Thyroid gland (tissue), 4 donors: ENCODE measurements at regions not wholly inside any gene's neighbourhood (a gene's known extent, or its start where the extent isn't known, plus 50 kb on each side); places are given as distances from the start of the nearest gene placed in this dataset.

Experiments
- DNase-seq, 2 donors: peaks; one replicate each; pipeline ENCODE4 v3.0.0-alpha.2; 2019
- H3K27ac ChIP-seq, 3 donors: fragments of 200-600 bp; sonication (generic); 1 replicate in 2 of 3; 2 replicates in 1 of 3; pipeline ENCODE4 v1.5.1; 2016 to 2019; ENCODE audit warnings: mild to moderate bottlenecking in 1 of 3, moderate library complexity in 1 of 3
- H3K27me3 ChIP-seq: fragments of 200-600 bp; sonication (generic); one replicate; pipeline ENCODE4 v1.5.1; 2019
- H3K36me3 ChIP-seq, 2 donors: fragments of 200-600 bp; sonication (generic); one replicate each; pipeline ENCODE4 v1.5.1; 2016 to 2019
- H3K4me1 ChIP-seq, 2 donors: fragments of 200-600 bp; sonication (generic); one replicate each; pipeline ENCODE4 v1.5.1; 2017 to 2019
- H3K4me3 ChIP-seq, 3 donors: fragments of 200-600 bp; sonication (generic); replicated peaks in 1 of 3; 1 replicate in 2 of 3; 2 replicates in 1 of 3; pipeline ENCODE4 v1.5.1; 2016; ENCODE audit warnings: mild to moderate bottlenecking in 1 of 3
- H3K9me3 ChIP-seq: fragments of 200-600 bp; sonication (generic); one replicate; pipeline ENCODE4 v1.5.1; 2017
- POLR2A ChIP-seq, 2 donors: fragments of 450-650 bp; IDR thresholded peaks; one replicate each; pipeline ENCODE4 v1.6.1; 2017; ENCODE audit warnings: antibody characterized with exemption in 2 of 2, mild to moderate bottlenecking in 2 of 2, moderate library complexity in 1 of 2
- WGBS, 2 donors: methylation state at CpG; one replicate each; pipeline ENCODE4 v1.1.5; 2017; 5-methylcytosine and 5-hydroxymethylcytosine counted together
- intact Hi-C: fragments of 100-400 bp; cut with DNase I; formaldehyde crosslinking; loops from one replicate; pipeline ENCODE4 v1.15.1; 2023
- TF ChIP-seq, protein P1 (sequence below), 6 experiments: fragments of 200-600 bp in 3 of 6; fragments of 450-650 bp in 3 of 6; sonication (generic) in 3 of 6; IDR thresholded peaks; one replicate each; pipeline ENCODE4 v1.5.1; 2016 to 2019; ENCODE audit warnings: antibody characterized with exemption in 6 of 6, mild to moderate bottlenecking in 2 of 6, inconsistent platforms in 1 of 6, moderate library complexity in 1 of 6

- intact Hi-C loops, result no loop called here
- Histone ChIP-seq H3K27ac (no peak overlapping the region), H3K4me3 (no peak overlapping the region), H3K36me3 (no peaks in the 10 kb centered on the region), H3K27me3 (no peaks in the 10 kb centered on the region), H3K4me1 (no peaks in the 10 kb centered on the region), H3K9me3 (no peaks in the 10 kb centered on the region)
- TF ChIP-seq, protein P1, sequence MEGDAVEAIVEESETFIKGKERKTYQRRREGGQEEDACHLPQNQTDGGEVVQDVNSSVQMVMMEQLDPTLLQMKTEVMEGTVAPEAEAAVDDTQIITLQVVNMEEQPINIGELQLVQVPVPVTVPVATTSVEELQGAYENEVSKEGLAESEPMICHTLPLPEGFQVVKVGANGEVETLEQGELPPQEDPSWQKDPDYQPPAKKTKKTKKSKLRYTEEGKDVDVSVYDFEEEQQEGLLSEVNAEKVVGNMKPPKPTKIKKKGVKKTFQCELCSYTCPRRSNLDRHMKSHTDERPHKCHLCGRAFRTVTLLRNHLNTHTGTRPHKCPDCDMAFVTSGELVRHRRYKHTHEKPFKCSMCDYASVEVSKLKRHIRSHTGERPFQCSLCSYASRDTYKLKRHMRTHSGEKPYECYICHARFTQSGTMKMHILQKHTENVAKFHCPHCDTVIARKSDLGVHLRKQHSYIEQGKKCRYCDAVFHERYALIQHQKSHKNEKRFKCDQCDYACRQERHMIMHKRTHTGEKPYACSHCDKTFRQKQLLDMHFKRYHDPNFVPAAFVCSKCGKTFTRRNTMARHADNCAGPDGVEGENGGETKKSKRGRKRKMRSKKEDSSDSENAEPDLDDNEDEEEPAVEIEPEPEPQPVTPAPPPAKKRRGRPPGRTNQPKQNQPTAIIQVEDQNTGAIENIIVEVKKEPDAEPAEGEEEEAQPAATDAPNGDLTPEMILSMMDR (IDR thresholded peaks at IDR 0.05), result no peak
- TF ChIP-seq POLR2A (IDR thresholded peaks at IDR 0.05), result no peak
- no peak for DNase-seq
- WGBS, 2 donors, result 82 to 84% methylated on average over 4 of the region's 4 CpGs
Observed at GRCh38 chr2:122905431-122905830, 1119.7 kb upstream of the CNTNAP5 start.

DNA sequence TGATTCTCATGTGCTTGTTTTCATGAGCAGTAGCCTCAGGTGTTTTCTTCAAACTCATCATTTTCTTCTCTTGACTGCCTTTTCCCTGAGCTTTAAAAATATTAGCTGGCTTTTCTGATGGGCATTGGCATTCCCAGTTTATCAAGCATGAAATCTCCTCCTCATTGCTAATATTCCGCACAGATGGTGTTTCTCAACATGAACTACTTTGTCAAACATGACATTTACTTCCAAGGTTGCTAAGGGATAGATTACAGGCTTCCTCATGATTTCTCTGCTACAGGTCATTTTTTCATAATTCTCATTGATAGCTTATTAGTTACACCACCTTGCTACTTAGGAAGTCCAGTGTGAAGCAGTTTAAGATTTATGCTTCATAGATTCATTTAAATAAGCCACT is 1116.9 kb upstream of the CNTNAP5 start:
- intact Hi-C loops, result no loop called here
- no peaks in the 10 kb centered on the region for H3K9me3 ChIP-seq
- no peak overlapping the region for H3K4me3 ChIP-seq
- no peak for DNase-seq
- no peaks in the 10 kb centered on the region for H3K36me3 ChIP-seq
- TF ChIP-seq, protein P1 (IDR thresholded peaks at IDR 0.05), result no peak
- no peak for TF ChIP-seq POLR2A (IDR thresholded peaks at IDR 0.05)
- H3K4me1 ChIP-seq, result no peaks in the 10 kb centered on the region
- no peaks in the 10 kb centered on the region for H3K27me3 ChIP-seq
- no peak overlapping the region for H3K27ac ChIP-seq
- WGBS, 2 donors, result 91 to 92% methylated on average over 1 of the region's 1 CpG

DNA sequence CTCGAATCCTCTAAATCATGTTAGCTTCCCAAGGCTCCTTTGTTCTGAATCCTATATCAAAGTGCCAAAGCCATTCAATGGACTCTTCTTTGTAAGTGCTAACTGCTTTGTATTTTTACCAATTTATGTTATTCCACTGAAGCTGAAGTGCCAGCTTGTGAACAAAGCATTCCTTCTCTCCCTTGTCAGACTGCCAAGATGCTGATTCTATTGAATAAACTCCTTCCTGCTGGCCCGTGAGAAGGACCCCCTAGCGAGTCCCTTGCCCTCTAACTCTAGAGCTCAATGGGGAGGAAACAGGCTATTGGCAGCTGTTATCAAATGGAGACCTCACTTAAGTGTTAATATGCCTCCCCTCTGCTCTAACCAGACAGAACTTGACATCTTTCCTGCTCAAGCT is 1097.9 kb upstream of the CNTNAP5 start:
- H3K27ac ChIP-seq, result no peak overlapping the region
- WGBS, 2 donors, result 13 to 17% methylated on average over 3 of the region's 3 CpGs
- no peaks in the 10 kb centered on the region for H3K36me3 ChIP-seq
- no peaks in the 10 kb centered on the region for H3K9me3 ChIP-seq
- H3K4me3 ChIP-seq, result no peak overlapping the region
- DNase-seq, result no peak
- no peaks in the 10 kb centered on the region for H3K27me3 ChIP-seq
- intact Hi-C loops, result no loop called here
- no peak for TF ChIP-seq POLR2A (IDR thresholded peaks at IDR 0.05)
- TF ChIP-seq, protein P1 (IDR thresholded peaks at IDR 0.05), result no peak
- no peaks in the 10 kb centered on the region for H3K4me1 ChIP-seq

GRCh38 chr2:122927710-122928557 is 1097.2 kb upstream of the CNTNAP5 start:
- 95% methylated on average over 4 of the region's 4 CpGs for WGBS, 2 donors
- TF ChIP-seq, protein P1 (IDR thresholded peaks at IDR 0.05), result no peak
- no peak for TF ChIP-seq POLR2A (IDR thresholded peaks at IDR 0.05)
- Histone ChIP-seq H3K9me3 (no peaks in the 10 kb centered on the region), H3K27ac (no peak overlapping the region), H3K27me3 (no peaks in the 10 kb centered on the region), H3K36me3 (no peaks in the 10 kb centered on the region), H3K4me3 (no peak overlapping the region), H3K4me1 (no peaks in the 10 kb centered on the region)
- intact Hi-C loops, result no loop called here
- DNase-seq, result no peak

DNA sequence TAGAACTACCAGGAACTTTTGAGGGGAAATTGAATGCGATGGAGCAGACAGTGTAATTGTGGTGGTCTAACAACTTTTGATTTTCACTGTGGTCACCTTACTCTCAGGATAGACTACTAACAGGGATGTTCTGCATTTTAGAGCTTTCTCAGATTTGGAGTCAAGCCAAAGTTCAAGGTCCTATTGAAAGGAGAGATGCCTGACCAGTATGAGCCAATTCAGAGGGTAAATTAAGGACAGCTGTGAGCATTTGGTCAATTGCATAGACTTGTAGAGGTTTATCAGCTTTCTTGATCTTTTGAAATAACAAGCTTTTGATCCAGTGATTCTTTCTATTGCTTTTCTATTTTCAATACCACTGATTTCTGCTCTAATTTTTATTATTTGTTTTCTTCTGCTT is 1095.7 kb upstream of the CNTNAP5 start:
- DNase-seq, result no peak
- Histone ChIP-seq H3K4me1 (no peaks in the 10 kb centered on the region), H3K4me3 (no peak overlapping the region), H3K27ac (no peak overlapping the region), H3K9me3 (no peaks in the 10 kb centered on the region), H3K36me3 (no peaks in the 10 kb centered on the region), H3K27me3 (no peaks in the 10 kb centered on the region)
- 75 to 83% methylated on average over 1 of the region's 1 CpG for WGBS, 2 donors
- no peak for TF ChIP-seq POLR2A (IDR thresholded peaks at IDR 0.05)
- TF ChIP-seq, protein P1 (IDR thresholded peaks at IDR 0.05), result no peak
- intact Hi-C loops, result no loop called here
